ENCODE measurements at regions not wholly inside any gene's neighbourhood (a gene's known extent, or its start where the extent isn't known, plus 50 kb on each side); places are given as distances from the start of the nearest gene placed in this dataset.
A peak's percentile ranks its signal among the peaks of the same experiment; 100 is the strongest.
"Not testable (repeated sequence)": the region's sequence is repeated elsewhere in the genome, so short reads cannot be mapped to it uniquely, and the experiment has no call there.

- TF ChIP-seq GATA1 (IDR thresholded peaks at IDR 0.05; ENCODE audit: low read depth, low read length) (no peak), POLR2A (IDR thresholded peaks at IDR 0.05; ENCODE audit: low read length) (no peak)
- no peak for DNase-seq
Observed at GRCh38 chr5:116970318-116970717, 395.7 kb upstream of the SEMA6A start.

GRCh38 chr5:116964438-116964837, 389.8 kb upstream of the SEMA6A start:
- TF ChIP-seq POLR2A (IDR thresholded peaks at IDR 0.05; ENCODE audit: low read length) (no peak), GATA1 (IDR thresholded peaks at IDR 0.05; ENCODE audit: low read depth, low read length) (no peak)
- no peak for DNase-seq

GRCh38 chr5:116961021-116961420, 386.4 kb upstream of the SEMA6A start:
- no peak for DNase-seq
- no peak for TF ChIP-seq GATA1 (IDR thresholded peaks at IDR 0.05; ENCODE audit: low read depth, low read length)
- TF ChIP-seq POLR2A (IDR thresholded peaks at IDR 0.05; ENCODE audit: low read length): no peak

GRCh38 chr5:116959843-116960242, 385.2 kb upstream of the SEMA6A start:
- TF ChIP-seq POLR2A (IDR thresholded peaks at IDR 0.05; ENCODE audit: low read length): no peak
- no peak for TF ChIP-seq GATA1 (IDR thresholded peaks at IDR 0.05; ENCODE audit: low read depth, low read length)
- no peak for DNase-seq

- TF ChIP-seq POLR2A (IDR thresholded peaks at IDR 0.05; ENCODE audit: low read length): no peak
- TF ChIP-seq GATA1 (IDR thresholded peaks at IDR 0.05; ENCODE audit: low read depth, low read length): no peak
- no peak for DNase-seq
Observed at GRCh38 chr5:116953251-116953930, 378.8 kb upstream of the SEMA6A start.

- no peak for DNase-seq
- TF ChIP-seq POLR2A (IDR thresholded peaks at IDR 0.05; ENCODE audit: low read length) (no peak), GATA1 (IDR thresholded peaks at IDR 0.05; ENCODE audit: low read depth, low read length) (no peak)
Observed at GRCh38 chr5:116951219-116951618, 376.6 kb upstream of the SEMA6A start.

- TF ChIP-seq GATA1 (IDR thresholded peaks at IDR 0.05; ENCODE audit: low read depth, low read length) (no peak), POLR2A (IDR thresholded peaks at IDR 0.05; ENCODE audit: low read length) (no peak)
- DNase-seq: peak; percentile 47 to 71
Observed at GRCh38 chr5:116947691-116948528, 373.3 kb upstream of the SEMA6A start.

GRCh38 chr5:116945613-116946382, 371.2 kb upstream of the SEMA6A start:
- DNase-seq: not testable (repeated sequence)

- no peak for DNase-seq
- TF ChIP-seq POLR2A (IDR thresholded peaks at IDR 0.05; ENCODE audit: low read length) (no peak), GATA1 (IDR thresholded peaks at IDR 0.05; ENCODE audit: low read depth, low read length) (no peak)
Observed at GRCh38 chr5:116944183-116944582, 369.6 kb upstream of the SEMA6A start.

- no peak for DNase-seq
- no peak for TF ChIP-seq POLR2A (IDR thresholded peaks at IDR 0.05; ENCODE audit: low read length)
- TF ChIP-seq GATA1 (IDR thresholded peaks at IDR 0.05; ENCODE audit: low read depth, low read length): no peak
Observed at GRCh38 chr5:116942622-116943021, 368.0 kb upstream of the SEMA6A start.

GRCh38 chr5:116939641-116940040, 365.0 kb upstream of the SEMA6A start:
- TF ChIP-seq GATA1 (IDR thresholded peaks at IDR 0.05; ENCODE audit: low read depth, low read length): no peak
- no peak for TF ChIP-seq POLR2A (IDR thresholded peaks at IDR 0.05; ENCODE audit: low read length)
- DNase-seq: no peak

GRCh38 chr5:116938488-116938887, 363.9 kb upstream of the SEMA6A start:
- no peak for DNase-seq
- TF ChIP-seq POLR2A (IDR thresholded peaks at IDR 0.05; ENCODE audit: low read length) (no peak), GATA1 (IDR thresholded peaks at IDR 0.05; ENCODE audit: low read depth, low read length) (no peak)

GRCh38 chr5:116935561-116936162, 361.0 kb upstream of the SEMA6A start:
- DNase-seq: no peak
- TF ChIP-seq POLR2A (IDR thresholded peaks at IDR 0.05; ENCODE audit: low read length) (no peak), GATA1 (IDR thresholded peaks at IDR 0.05; ENCODE audit: low read depth, low read length) (no peak)

- DNase-seq: no peak
- TF ChIP-seq POLR2A (IDR thresholded peaks at IDR 0.05; ENCODE audit: low read length): no peak
- TF ChIP-seq GATA1 (IDR thresholded peaks at IDR 0.05; ENCODE audit: low read depth, low read length): no peak
Observed at GRCh38 chr5:116930616-116931015, 356.0 kb upstream of the SEMA6A start.
